Liver (tissue), 8 donors: ENCODE measurements at regions not wholly inside any gene's neighbourhood (a gene's known extent, or its start where the extent isn't known, plus 50 kb on each side); places are given as distances from the start of the nearest gene placed in this dataset.

ENCODE experiments used
- DNase-seq: peaks from one replicate; pipeline ENCODE4 v3.0.0-alpha.2; 2017; ENCODE audit warnings: low spot score
- H3K27ac ChIP-seq, 2 donors: one replicate each; pipeline ENCODE4 v1.7.0; 2013; ENCODE audit warnings: inconsistent platforms in 2 of 2, low read length in 2 of 2, control low read depth in 1 of 2, low read depth in 1 of 2, mild to moderate bottlenecking in 1 of 2
- H3K27me3 ChIP-seq, 4 donors: one replicate each; pipeline versions ENCODE4 v1.6.1 to v1.7.0; 2013; ENCODE audit warnings: low read length in 3 of 4, inconsistent platforms in 1 of 4, mild to moderate bottlenecking in 1 of 4, moderate library complexity in 1 of 4; ENCODE audit not compliant: control insufficient read depth in 4 of 4, insufficient read depth in 4 of 4
- H3K36me3 ChIP-seq, 4 donors: one replicate each; pipeline versions ENCODE4 v1.6.1 to v1.7.0; 2013; ENCODE audit warnings: low read length in 3 of 4, mild to moderate bottlenecking in 3 of 4, low read depth in 1 of 4, moderate library complexity in 1 of 4; ENCODE audit not compliant: control insufficient read depth in 4 of 4, insufficient read depth in 3 of 4
- H3K4me1 ChIP-seq, 4 donors: one replicate each; pipeline versions ENCODE4 v1.6.1 to v1.7.0; 2013; ENCODE audit warnings: low read length in 3 of 4, mild to moderate bottlenecking in 3 of 4, moderate library complexity in 1 of 4; ENCODE audit not compliant: control insufficient read depth in 4 of 4, insufficient read depth in 4 of 4
- H3K4me3 ChIP-seq, 3 donors: one replicate each; pipeline versions ENCODE4 v1.6.1 to v1.7.0; 2013; ENCODE audit warnings: low read length in 3 of 3, control low read depth in 1 of 3, low read depth in 1 of 3, mild to moderate bottlenecking in 1 of 3
- H3K9ac ChIP-seq, 2 donors: one replicate each; pipeline ENCODE4 v1.7.0; 2013; ENCODE audit warnings: low read length in 2 of 2, mild to moderate bottlenecking in 2 of 2, moderate library complexity in 2 of 2, control low read depth in 1 of 2, low read depth in 1 of 2
- H3K9me3 ChIP-seq, 4 donors: one replicate each; pipeline versions ENCODE4 v1.6.1 to v1.7.0; 2013; ENCODE audit warnings: low read length in 3 of 4; ENCODE audit not compliant: control insufficient read depth in 4 of 4
- EGR1 ChIP-seq, 2 donors: IDR thresholded peaks; 2 replicates each; pipeline ENCODE4 v1.6.1; 2016 to 2018; ENCODE audit warnings: antibody characterized with exemption in 2 of 2, low read depth in 2 of 2
- HNF4G ChIP-seq: IDR thresholded peaks from 2 replicates; pipeline ENCODE4 v1.6.1; 2016; ENCODE audit warnings: antibody characterized with exemption
- NR2F2 ChIP-seq: IDR thresholded peaks from 2 replicates; pipeline ENCODE4 v1.6.1; 2016; ENCODE audit warnings: antibody characterized with exemption
- RAD21 ChIP-seq, 2 donors: IDR thresholded peaks; 2 replicates each; pipeline ENCODE4 v1.6.1; 2016; ENCODE audit warnings: antibody characterized with exemption in 2 of 2, mild to moderate bottlenecking in 2 of 2
- RXRA ChIP-seq, 2 donors: IDR thresholded peaks; 2 replicates each; pipeline ENCODE4 v1.6.1; 2017 to 2018; ENCODE audit warnings: antibody characterized with exemption in 2 of 2, mild to moderate bottlenecking in 1 of 2
- SP1 ChIP-seq: IDR thresholded peaks from 2 replicates; pipeline ENCODE4 v1.6.1; 2018; ENCODE audit warnings: antibody characterized with exemption, mild to moderate bottlenecking
- TAF1 ChIP-seq: conservative IDR thresholded peaks from 2 replicates; pipeline ENCODE4 v1.6.1; 2016; ENCODE audit warnings: antibody characterized with exemption, mild to moderate bottlenecking
- YY1 ChIP-seq: IDR thresholded peaks from 2 replicates; pipeline ENCODE4 v1.6.1; 2016; ENCODE audit warnings: antibody characterized with exemption, mild to moderate bottlenecking
- WGBS: extraction: QIAGEN DNeasy Blood & Tissue Kit; methylation state at CpG from one replicate; pipeline ENCODE4 v1.1.7; 2013; 5-methylcytosine and 5-hydroxymethylcytosine counted together
- TF ChIP-seq, protein P1 (sequence below): IDR thresholded peaks from 2 replicates; pipeline ENCODE4 v1.6.1; 2016; ENCODE audit warnings: antibody characterized with exemption, mild to moderate bottlenecking
- TF ChIP-seq, protein P2 (sequence below): fragments of 150-350 bp; IDR thresholded peaks from 2 replicates; pipeline ENCODE4 v1.5.1; 2017; ENCODE audit warnings: improper control_type of control experiment, low read depth, low read length; ENCODE audit not compliant: missing input control
- TF ChIP-seq, protein P3 (sequence below): IDR thresholded peaks from 2 replicates; pipeline ENCODE4 v1.6.1; 2016; ENCODE audit warnings: antibody characterized with exemption
- TF ChIP-seq, protein P4 (sequence below): IDR thresholded peaks from 2 replicates; pipeline ENCODE4 v1.6.1; 2016; ENCODE audit warnings: antibody characterized with exemption
- donor health status: healthy.
- donor health status: healthy.
- donor health status: healthy.
- donor health status: healthy.
- donor health status: healthy.

DNA sequence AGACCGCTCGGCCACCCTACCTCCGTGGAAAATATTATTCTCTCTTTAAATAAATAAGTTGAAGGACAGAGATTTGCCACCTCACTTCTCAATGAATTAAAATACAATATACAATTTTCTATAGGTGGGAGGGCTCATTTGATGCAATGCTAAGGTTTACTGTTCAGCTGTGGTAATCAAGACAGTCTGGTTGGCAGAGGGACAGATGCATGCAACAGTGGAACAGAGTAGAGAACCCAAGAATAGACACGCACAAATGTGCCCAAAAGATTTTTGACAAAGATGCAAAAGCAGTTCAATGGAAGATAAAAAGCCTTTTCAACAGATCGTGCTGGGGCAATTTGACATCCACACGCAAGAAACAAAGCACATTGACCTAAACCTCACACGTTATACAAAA, 145.2 kb downstream of the CEBPB start:
- no peak for DNase-seq
- H3K27ac ChIP-seq, result no peak overlapping the region
- H3K4me1 ChIP-seq, result peaks cover 9 to 15% (median 12%) of the 10 kb centered on the region in 4 donors
- TF ChIP-seq, protein P1, sequence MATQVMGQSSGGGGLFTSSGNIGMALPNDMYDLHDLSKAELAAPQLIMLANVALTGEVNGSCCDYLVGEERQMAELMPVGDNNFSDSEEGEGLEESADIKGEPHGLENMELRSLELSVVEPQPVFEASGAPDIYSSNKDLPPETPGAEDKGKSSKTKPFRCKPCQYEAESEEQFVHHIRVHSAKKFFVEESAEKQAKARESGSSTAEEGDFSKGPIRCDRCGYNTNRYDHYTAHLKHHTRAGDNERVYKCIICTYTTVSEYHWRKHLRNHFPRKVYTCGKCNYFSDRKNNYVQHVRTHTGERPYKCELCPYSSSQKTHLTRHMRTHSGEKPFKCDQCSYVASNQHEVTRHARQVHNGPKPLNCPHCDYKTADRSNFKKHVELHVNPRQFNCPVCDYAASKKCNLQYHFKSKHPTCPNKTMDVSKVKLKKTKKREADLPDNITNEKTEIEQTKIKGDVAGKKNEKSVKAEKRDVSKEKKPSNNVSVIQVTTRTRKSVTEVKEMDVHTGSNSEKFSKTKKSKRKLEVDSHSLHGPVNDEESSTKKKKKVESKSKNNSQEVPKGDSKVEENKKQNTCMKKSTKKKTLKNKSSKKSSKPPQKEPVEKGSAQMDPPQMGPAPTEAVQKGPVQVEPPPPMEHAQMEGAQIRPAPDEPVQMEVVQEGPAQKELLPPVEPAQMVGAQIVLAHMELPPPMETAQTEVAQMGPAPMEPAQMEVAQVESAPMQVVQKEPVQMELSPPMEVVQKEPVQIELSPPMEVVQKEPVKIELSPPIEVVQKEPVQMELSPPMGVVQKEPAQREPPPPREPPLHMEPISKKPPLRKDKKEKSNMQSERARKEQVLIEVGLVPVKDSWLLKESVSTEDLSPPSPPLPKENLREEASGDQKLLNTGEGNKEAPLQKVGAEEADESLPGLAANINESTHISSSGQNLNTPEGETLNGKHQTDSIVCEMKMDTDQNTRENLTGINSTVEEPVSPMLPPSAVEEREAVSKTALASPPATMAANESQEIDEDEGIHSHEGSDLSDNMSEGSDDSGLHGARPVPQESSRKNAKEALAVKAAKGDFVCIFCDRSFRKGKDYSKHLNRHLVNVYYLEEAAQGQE, result no peak
- TF ChIP-seq, protein P2, sequence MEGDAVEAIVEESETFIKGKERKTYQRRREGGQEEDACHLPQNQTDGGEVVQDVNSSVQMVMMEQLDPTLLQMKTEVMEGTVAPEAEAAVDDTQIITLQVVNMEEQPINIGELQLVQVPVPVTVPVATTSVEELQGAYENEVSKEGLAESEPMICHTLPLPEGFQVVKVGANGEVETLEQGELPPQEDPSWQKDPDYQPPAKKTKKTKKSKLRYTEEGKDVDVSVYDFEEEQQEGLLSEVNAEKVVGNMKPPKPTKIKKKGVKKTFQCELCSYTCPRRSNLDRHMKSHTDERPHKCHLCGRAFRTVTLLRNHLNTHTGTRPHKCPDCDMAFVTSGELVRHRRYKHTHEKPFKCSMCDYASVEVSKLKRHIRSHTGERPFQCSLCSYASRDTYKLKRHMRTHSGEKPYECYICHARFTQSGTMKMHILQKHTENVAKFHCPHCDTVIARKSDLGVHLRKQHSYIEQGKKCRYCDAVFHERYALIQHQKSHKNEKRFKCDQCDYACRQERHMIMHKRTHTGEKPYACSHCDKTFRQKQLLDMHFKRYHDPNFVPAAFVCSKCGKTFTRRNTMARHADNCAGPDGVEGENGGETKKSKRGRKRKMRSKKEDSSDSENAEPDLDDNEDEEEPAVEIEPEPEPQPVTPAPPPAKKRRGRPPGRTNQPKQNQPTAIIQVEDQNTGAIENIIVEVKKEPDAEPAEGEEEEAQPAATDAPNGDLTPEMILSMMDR, result no peak
- TF ChIP-seq HNF4G (no peak), YY1 (no peak), RAD21 (IDR thresholded peaks at IDR 0.05) (no peak), NR2F2 (no peak)
- TF ChIP-seq, protein P3, sequence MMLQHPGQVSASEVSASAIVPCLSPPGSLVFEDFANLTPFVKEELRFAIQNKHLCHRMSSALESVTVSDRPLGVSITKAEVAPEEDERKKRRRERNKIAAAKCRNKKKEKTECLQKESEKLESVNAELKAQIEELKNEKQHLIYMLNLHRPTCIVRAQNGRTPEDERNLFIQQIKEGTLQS, result no peak
- TF ChIP-seq, protein P4, sequence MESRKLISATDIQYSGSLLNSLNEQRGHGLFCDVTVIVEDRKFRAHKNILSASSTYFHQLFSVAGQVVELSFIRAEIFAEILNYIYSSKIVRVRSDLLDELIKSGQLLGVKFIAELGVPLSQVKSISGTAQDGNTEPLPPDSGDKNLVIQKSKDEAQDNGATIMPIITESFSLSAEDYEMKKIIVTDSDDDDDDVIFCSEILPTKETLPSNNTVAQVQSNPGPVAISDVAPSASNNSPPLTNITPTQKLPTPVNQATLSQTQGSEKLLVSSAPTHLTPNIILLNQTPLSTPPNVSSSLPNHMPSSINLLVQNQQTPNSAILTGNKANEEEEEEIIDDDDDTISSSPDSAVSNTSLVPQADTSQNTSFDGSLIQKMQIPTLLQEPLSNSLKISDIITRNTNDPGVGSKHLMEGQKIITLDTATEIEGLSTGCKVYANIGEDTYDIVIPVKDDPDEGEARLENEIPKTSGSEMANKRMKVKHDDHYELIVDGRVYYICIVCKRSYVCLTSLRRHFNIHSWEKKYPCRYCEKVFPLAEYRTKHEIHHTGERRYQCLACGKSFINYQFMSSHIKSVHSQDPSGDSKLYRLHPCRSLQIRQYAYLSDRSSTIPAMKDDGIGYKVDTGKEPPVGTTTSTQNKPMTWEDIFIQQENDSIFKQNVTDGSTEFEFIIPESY, result no peak
- WGBS, result 94% methylated on average over 7 of the region's 7 CpGs
- no peak overlapping the region for H3K9ac ChIP-seq
- H3K27me3 ChIP-seq, result no peaks in the 10 kb centered on the region
- H3K36me3 ChIP-seq, result no peaks in the 10 kb centered on the region
- H3K9me3 ChIP-seq, result no peaks in the 10 kb centered on the region
- no peak overlapping the region for H3K4me3 ChIP-seq

DNA sequence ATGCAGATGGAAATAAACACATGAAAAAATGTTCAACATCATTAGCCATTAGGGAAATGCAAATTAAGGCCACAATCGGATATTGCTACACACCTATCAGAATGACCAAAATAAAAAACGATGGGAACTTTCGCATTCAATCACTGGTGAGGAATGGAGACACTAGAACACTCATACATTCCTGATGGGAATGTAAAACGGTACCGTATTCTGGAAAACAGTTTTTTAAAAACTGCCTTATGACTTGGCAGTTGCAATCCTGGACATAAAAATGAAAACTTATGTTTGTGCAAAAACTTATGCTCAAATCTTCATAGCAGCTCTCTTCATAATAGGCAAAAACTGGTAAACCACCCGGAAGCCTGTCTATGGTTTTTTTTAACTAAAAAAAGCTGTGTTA, 146.0 kb downstream of the CEBPB start:
- Histone ChIP-seq H3K4me1 (peaks cover 7 to 12% (median 9%) of the 10 kb centered on the region in 4 donors), H3K27me3 (no peaks in the 10 kb centered on the region), H3K4me3 (no peak overlapping the region), H3K36me3 (no peaks in the 10 kb centered on the region), H3K9ac (no peak overlapping the region), H3K9me3 (no peaks in the 10 kb centered on the region), H3K27ac (no peak overlapping the region)
- 91% methylated on average over 6 of the region's 6 CpGs for WGBS
- TF ChIP-seq, protein P2, result no peak
- no peak for TF ChIP-seq YY1
- TF ChIP-seq TAF1, result no peak
- TF ChIP-seq RXRA (IDR thresholded peaks at IDR 0.05), result no peak
- TF ChIP-seq, protein P3, result no peak
- TF ChIP-seq HNF4G, result no peak
- TF ChIP-seq, protein P1, result no peak
- no peak for TF ChIP-seq EGR1 (IDR thresholded peaks at IDR 0.05; ENCODE audit: low read depth in 2 of 2)
- no peak for TF ChIP-seq SP1
- DNase-seq, result no peak
